OCI-LY1 (cell line): ENCODE measurements at regions not wholly inside any gene's neighbourhood (a gene's known extent, or its start where the extent isn't known, plus 50 kb on each side); places are given as distances from the start of the nearest gene placed in this dataset.

Source experiments
- CTCF ChIP-seq: fragments of 200-600 bp; sonication (generic), shearing (Covaris generic); IDR thresholded peaks from 2 replicates; pipeline ENCODE4 v1.5.1; 2017; ENCODE audit warnings: mild to moderate bottlenecking, antibody characterized with exemption, low read length, moderate library complexity, mixed read lengths
- EZH2 ChIP-seq: fragments of 200-600 bp; sonication (generic), shearing (Covaris generic); IDR thresholded peaks from 2 replicates; pipeline ENCODE4 v1.8.0; 2017; ENCODE audit warnings: borderline replicate concordance, mixed run types, mild to moderate bottlenecking, antibody characterized with exemption, low read length, moderate library complexity, mixed read lengths

DNA sequence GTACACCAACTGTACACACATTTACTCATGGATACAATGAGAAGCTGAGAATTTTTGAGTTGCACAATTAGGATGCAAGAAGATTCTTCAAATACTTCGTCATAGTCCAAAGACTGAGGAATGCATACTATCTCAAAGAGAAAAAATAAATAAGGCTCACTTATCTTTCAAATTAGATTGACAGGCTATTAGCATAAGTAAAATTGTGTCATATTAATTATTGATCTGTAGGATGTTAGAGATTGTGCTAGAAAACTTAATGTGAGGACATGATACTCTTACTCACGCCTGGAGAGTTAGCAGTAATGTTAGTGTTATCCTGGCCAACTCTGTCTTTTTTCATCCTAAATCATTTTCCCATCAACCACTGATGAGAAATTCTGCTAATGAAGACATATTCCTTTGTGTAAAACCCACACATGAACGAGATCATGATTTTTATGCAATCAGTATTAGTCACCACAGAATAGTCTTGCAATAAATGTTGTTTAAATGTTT lies 659.0 kb downstream of the LTN1 start:
- TF ChIP-seq EZH2 (no peak), CTCF (no peak)
